ENCODE measurements at regions not wholly inside any gene's neighbourhood (a gene's known extent, or its start where the extent isn't known, plus 50 kb on each side); places are given as distances from the start of the nearest gene placed in this dataset.

DNA sequence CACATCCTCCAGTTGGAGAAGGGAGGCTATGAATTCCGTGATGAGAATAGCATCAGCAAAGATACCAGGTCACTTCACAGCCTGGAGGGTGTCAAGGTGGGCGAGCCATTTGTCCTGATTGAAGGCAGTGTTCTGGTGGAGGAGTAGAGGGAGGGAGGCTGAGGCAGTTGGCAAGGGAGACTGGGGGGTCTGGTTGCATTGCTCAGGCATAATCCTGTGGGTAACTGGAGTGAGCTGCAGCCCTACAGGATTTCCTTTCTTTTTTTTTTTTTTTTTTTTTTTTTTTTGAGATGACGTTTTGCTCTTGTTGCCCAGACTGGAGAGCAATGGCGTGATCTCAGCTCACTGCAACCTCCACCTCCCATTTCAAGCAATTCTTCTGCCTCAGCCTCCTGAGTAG is 223.9 kb upstream of the KLF4 start:
- TF ChIP-seq CTCF (IDR thresholded peaks at IDR 0.05; ENCODE audit: low read depth, low read length, missing input control): no peak
- no peak for TF ChIP-seq REST (IDR thresholded peaks at IDR 0.05)
- TF ChIP-seq HNF4G (IDR thresholded peaks at IDR 0.05): no peak
- no peak for TF ChIP-seq RAD21 (IDR thresholded peaks at IDR 0.05)
- TF ChIP-seq TAF1 (conservative IDR thresholded peaks at IDR 0.05): no peak
